Astrocyte (in vitro differentiated cells and primary cell): ENCODE measurements at regions not wholly inside any gene's neighbourhood (a gene's known extent, or its start where the extent isn't known, plus 50 kb on each side); places are given as distances from the start of the nearest gene placed in this dataset.

Experiments
- EZH2 ChIP-seq: IDR thresholded peaks from 2 replicates; pipeline ENCODE4 v1.6.1; 2012; ENCODE audit warnings: mild to moderate bottlenecking, low read length, inconsistent platforms; ENCODE audit not compliant: insufficient read depth
- TF ChIP-seq, protein P1 (sequence below): IDR thresholded peaks from 2 replicates; pipeline ENCODE4 v1.5.1; 2011; ENCODE audit warnings: low read depth, mild to moderate bottlenecking, inconsistent platforms, low read length, moderate library complexity; ENCODE audit not compliant: insufficient read depth

GRCh38 chr4:23016981-23017380, 324.2 kb downstream of the GBA3 start:
- TF ChIP-seq, protein P1, sequence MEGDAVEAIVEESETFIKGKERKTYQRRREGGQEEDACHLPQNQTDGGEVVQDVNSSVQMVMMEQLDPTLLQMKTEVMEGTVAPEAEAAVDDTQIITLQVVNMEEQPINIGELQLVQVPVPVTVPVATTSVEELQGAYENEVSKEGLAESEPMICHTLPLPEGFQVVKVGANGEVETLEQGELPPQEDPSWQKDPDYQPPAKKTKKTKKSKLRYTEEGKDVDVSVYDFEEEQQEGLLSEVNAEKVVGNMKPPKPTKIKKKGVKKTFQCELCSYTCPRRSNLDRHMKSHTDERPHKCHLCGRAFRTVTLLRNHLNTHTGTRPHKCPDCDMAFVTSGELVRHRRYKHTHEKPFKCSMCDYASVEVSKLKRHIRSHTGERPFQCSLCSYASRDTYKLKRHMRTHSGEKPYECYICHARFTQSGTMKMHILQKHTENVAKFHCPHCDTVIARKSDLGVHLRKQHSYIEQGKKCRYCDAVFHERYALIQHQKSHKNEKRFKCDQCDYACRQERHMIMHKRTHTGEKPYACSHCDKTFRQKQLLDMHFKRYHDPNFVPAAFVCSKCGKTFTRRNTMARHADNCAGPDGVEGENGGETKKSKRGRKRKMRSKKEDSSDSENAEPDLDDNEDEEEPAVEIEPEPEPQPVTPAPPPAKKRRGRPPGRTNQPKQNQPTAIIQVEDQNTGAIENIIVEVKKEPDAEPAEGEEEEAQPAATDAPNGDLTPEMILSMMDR, result no peak
- no peak for TF ChIP-seq EZH2
